T-cell (primary cell): ENCODE measurements at regions not wholly inside any gene's neighbourhood (a gene's known extent, or its start where the extent isn't known, plus 50 kb on each side); places are given as distances from the start of the nearest gene placed in this dataset.

Experiments used
- ATAC-seq, 4 experiments: fragments of 200-7000 bp in 3 of 4; fragments of 150-1000 bp in 1 of 4; cut with Tn5 transposase; replicated peaks in 1 of 4; 1 replicate in 3 of 4; 2 replicates in 1 of 4; pipeline ENCODE4 v1.10.0; 2021; ENCODE audit warnings: moderate library complexity in 3 of 4, mild to moderate bottlenecking in 2 of 4, moderate number of reproducible peaks in 1 of 4
- CTCF ChIA-PET, 2 donors: fragments of 300-600 bp; sonication (Branson Sonifier 250); formaldehyde crosslinking; loops; one replicate each; lab custom pipeline; 2022; ENCODE audit warnings: antibody characterized with exemption in 2 of 2; lab: Charles Lee
- POLR2A ChIA-PET, 2 donors: fragments of 300-600 bp; sonication (Branson Sonifier 250); formaldehyde crosslinking; loops; one replicate each; lab custom pipeline; 2022; ENCODE audit warnings: antibody characterized with exemption in 2 of 2; lab: Charles Lee
- DNase-seq, 35 experiments: peaks; one replicate each; pipeline versions ENCODE4 v3.0.0 to v3.0.0-alpha.2; 2013 to 2023
- H3K27ac ChIP-seq: one replicate; pipeline ENCODE4 v1.5.1; 2013; ENCODE audit warnings: low read length
- H3K27me3 ChIP-seq, 2 experiments: replicated peaks in 1 of 2; 1 replicate in 1 of 2; 2 replicates in 1 of 2; pipeline versions ENCODE4 v1.6.1 to v1.7.0; 2013; ENCODE audit warnings: low read length in 1 of 2, mixed read lengths in 1 of 2; ENCODE audit not compliant: control insufficient read depth in 2 of 2, insufficient read depth in 2 of 2; ENCODE audit errors: extremely low read depth in 1 of 2
- H3K36me3 ChIP-seq, 2 donors: 1 replicate in 1 of 2; 2 replicates in 1 of 2; pipeline versions ENCODE4 v1.6.1 to v1.7.0; 2013; ENCODE audit warnings: low read length in 1 of 2; ENCODE audit not compliant: control insufficient read depth in 2 of 2, insufficient read depth in 1 of 2; ENCODE audit errors: extremely low read depth in 1 of 2
- H3K4me1 ChIP-seq, 2 experiments: 1 replicate in 1 of 2; 2 replicates in 1 of 2; pipeline versions ENCODE4 v1.6.1 to v1.7.0; 2013; ENCODE audit warnings: low read length in 2 of 2, mixed read lengths in 1 of 2; ENCODE audit not compliant: insufficient read depth in 2 of 2, control insufficient read depth in 1 of 2; ENCODE audit errors: extremely low read depth in 1 of 2
- H3K4me3 ChIP-seq, 2 donors: 1 replicate in 1 of 2; 2 replicates in 1 of 2; pipeline versions ENCODE4 v1.5.1 to v1.7.0; 2013; ENCODE audit warnings: mild to moderate bottlenecking in 2 of 2, low read length in 1 of 2, moderate library complexity in 1 of 2; ENCODE audit not compliant: control insufficient read depth in 1 of 2; ENCODE audit errors: extremely low read depth in 1 of 2
- H3K9me3 ChIP-seq: 2 replicates; pipeline ENCODE4 v1.7.0; 2013
- H3K27ac Mint-ChIP-seq, 2 donors: one replicate each; pipeline ENCODE4 v1.8.0; 2020 to 2021; ENCODE audit warnings: mild to moderate bottlenecking in 2 of 2, mixed read lengths in 2 of 2
- H3K27me3 Mint-ChIP-seq, 2 donors: one replicate each; pipeline ENCODE4 v1.8.0; 2021 to 2022; ENCODE audit warnings: mixed read lengths in 2 of 2
- H3K36me3 Mint-ChIP-seq: one replicate; pipeline ENCODE4 v1.8.0; 2021; ENCODE audit warnings: mixed read lengths
- H3K4me1 Mint-ChIP-seq, 3 donors: one replicate each; pipeline ENCODE4 v1.8.0; 2020 to 2022; ENCODE audit warnings: mixed read lengths in 3 of 3, mild to moderate bottlenecking in 1 of 3
- H3K4me3 Mint-ChIP-seq, 3 donors: one replicate each; pipeline ENCODE4 v1.8.0; 2020 to 2022; ENCODE audit warnings: mild to moderate bottlenecking in 3 of 3, mixed read lengths in 3 of 3, moderate library complexity in 3 of 3
- H3K9me3 Mint-ChIP-seq, 3 donors: one replicate each; pipeline ENCODE4 v1.8.0; 2020 to 2022; ENCODE audit warnings: mixed read lengths in 3 of 3
- WGBS: methylation state at CpG from one replicate; pipeline ENCODE4 v1.1.5; 2013; ENCODE audit warnings: missing lambda C conversion rate; ENCODE audit not compliant: insufficient coverage; 5-methylcytosine and 5-hydroxymethylcytosine counted together

- H3K9me3 Mint-ChIP-seq: peaks cover 13 to 31% (median 28%) of the 10 kb centered on the region in 3 donors
- no peaks in the 10 kb centered on the region for H3K4me1 Mint-ChIP-seq
- H3K36me3 ChIP-seq: no peaks in the 10 kb centered on the region
- no peak for ATAC-seq
- no peaks in the 10 kb centered on the region for H3K27me3 Mint-ChIP-seq
- no peak overlapping the region for H3K4me3 ChIP-seq
- no peak overlapping the region for H3K4me3 Mint-ChIP-seq
- H3K4me1 ChIP-seq: no peaks in the 10 kb centered on the region
- CTCF ChIA-PET: no interaction called here
- H3K27me3 ChIP-seq: no peaks in the 10 kb centered on the region
- H3K36me3 Mint-ChIP-seq: no peaks in the 10 kb centered on the region
- WGBS: no CpG with 5 or more reads among the region's 2 CpGs
- no peaks in the 10 kb centered on the region for H3K9me3 ChIP-seq
- no peak for DNase-seq
- H3K27ac ChIP-seq: no peak overlapping the region
- POLR2A ChIA-PET: no interaction called here
- H3K27ac Mint-ChIP-seq: no peak overlapping the region
Observed at GRCh38 chr6:68256391-68256790, 378.7 kb upstream of the ADGRB3 start.

DNA sequence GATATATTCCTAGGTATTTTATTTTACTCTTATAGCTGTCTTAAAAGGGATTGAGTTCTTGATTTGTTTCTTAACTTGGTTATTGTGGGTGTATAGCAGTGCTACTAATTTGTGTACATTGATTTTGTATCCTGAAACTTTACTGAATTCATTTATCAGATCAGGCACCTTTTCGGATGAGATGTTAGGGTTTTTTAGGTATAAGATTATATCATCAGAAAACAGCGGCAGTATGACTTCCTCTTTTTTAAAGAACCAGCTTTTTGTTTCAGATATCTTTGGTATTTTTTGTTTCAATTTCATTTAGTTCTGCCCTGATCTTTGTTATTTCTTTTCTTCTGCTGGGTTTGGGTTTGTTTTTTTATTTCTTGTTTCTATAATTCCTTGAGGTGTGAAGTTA lies 382.4 kb upstream of the ADGRB3 start:
- Mint-ChIP-seq H3K27me3 (no peaks in the 10 kb centered on the region), H3K27ac (no peak overlapping the region), H3K4me1 (no peaks in the 10 kb centered on the region), H3K4me3 (no peak overlapping the region), H3K36me3 (no peaks in the 10 kb centered on the region), H3K9me3 (peaks cover 14 to 39% (median 21%) of the 10 kb centered on the region in 3 donors)
- no peaks in the 10 kb centered on the region for H3K27me3 ChIP-seq
- H3K4me1 ChIP-seq: no peaks in the 10 kb centered on the region
- H3K9me3 ChIP-seq: no peaks in the 10 kb centered on the region
- no CpG with 5 or more reads among the region's 2 CpGs for WGBS
- ChIA-PET POLR2A (no interaction called here), CTCF (no interaction called here)
- H3K27ac ChIP-seq: no peak overlapping the region
- DNase-seq: no peak
- ATAC-seq: no peak
- H3K4me3 ChIP-seq: no peak overlapping the region
- H3K36me3 ChIP-seq: no peaks in the 10 kb centered on the region

- ATAC-seq (no peak), DNase-seq (no peak)
- ChIA-PET POLR2A (no interaction called here), CTCF (no interaction called here)
- peaks cover 9 to 30% (median 12%) of the 10 kb centered on the region in 3 donors for H3K9me3 Mint-ChIP-seq
- H3K4me3 Mint-ChIP-seq: no peak overlapping the region
- no peaks in the 10 kb centered on the region for H3K36me3 ChIP-seq
- H3K27me3 Mint-ChIP-seq: no peaks in the 10 kb centered on the region
- no peaks in the 10 kb centered on the region for H3K4me1 ChIP-seq
- H3K36me3 Mint-ChIP-seq: no peaks in the 10 kb centered on the region
- 80% methylated on average over 1 of the region's 4 CpGs for WGBS
- no peak overlapping the region for H3K27ac ChIP-seq
- H3K9me3 ChIP-seq: no peaks in the 10 kb centered on the region
- H3K4me3 ChIP-seq: no peak overlapping the region
- no peaks in the 10 kb centered on the region for H3K4me1 Mint-ChIP-seq
- no peak overlapping the region for H3K27ac Mint-ChIP-seq
- H3K27me3 ChIP-seq: no peaks in the 10 kb centered on the region
Observed at GRCh38 chr6:68247782-68248181, 387.3 kb upstream of the ADGRB3 start.

GRCh38 chr6:68240726-68241125 lies 394.4 kb upstream of the ADGRB3 start:
- Mint-ChIP-seq H3K27ac (no peak overlapping the region), H3K9me3 (peaks cover 0 to 6% (median 4%) of the 10 kb centered on the region in 3 donors)
- DNase-seq: no peak

GRCh38 chr6:68239034-68239433 lies 396.0 kb upstream of the ADGRB3 start:
- Mint-ChIP-seq H3K9me3 (peaks cover 0 to 6% (median 0%) of the 10 kb centered on the region in 3 donors), H3K4me3 (no peak overlapping the region), H3K27me3 (no peaks in the 10 kb centered on the region), H3K36me3 (no peaks in the 10 kb centered on the region), H3K4me1 (no peaks in the 10 kb centered on the region), H3K27ac (no peak overlapping the region)
- ChIA-PET CTCF (interaction anchor here in 1 of 2 donors (0.6 kb wide), 1 partner anchor 133 kb away, joined by 3 read pairs; no protein-coding TSS in a partner anchor), POLR2A (interaction anchor here in 1 of 2 donors (0.5 kb wide), 1 partner anchor 31 kb away, joined by 3 read pairs; no protein-coding TSS in a partner anchor)
- H3K4me1 ChIP-seq: no peaks in the 10 kb centered on the region
- ATAC-seq (no peak), DNase-seq (no peak)
- no CpG with 5 or more reads among the region's 2 CpGs for WGBS
- H3K9me3 ChIP-seq: no peaks in the 10 kb centered on the region
- no peak overlapping the region for H3K27ac ChIP-seq
- H3K4me3 ChIP-seq: no peak overlapping the region
- no peaks in the 10 kb centered on the region for H3K27me3 ChIP-seq
- H3K36me3 ChIP-seq: no peaks in the 10 kb centered on the region

More at GRCh38 chr6:68240726-68241125, 394.4 kb upstream of the ADGRB3 start:
- Mint-ChIP-seq H3K36me3 (no peaks in the 10 kb centered on the region), H3K27me3 (no peaks in the 10 kb centered on the region), H3K4me1 (no peaks in the 10 kb centered on the region), H3K4me3 (no peak overlapping the region)
- Histone ChIP-seq H3K9me3 (no peaks in the 10 kb centered on the region), H3K4me3 (no peak overlapping the region), H3K27me3 (no peaks in the 10 kb centered on the region), H3K4me1 (no peaks in the 10 kb centered on the region), H3K36me3 (no peaks in the 10 kb centered on the region), H3K27ac (no peak overlapping the region)
- CTCF ChIA-PET: no interaction called here
- no peak for ATAC-seq
- POLR2A ChIA-PET: no interaction called here

DNA sequence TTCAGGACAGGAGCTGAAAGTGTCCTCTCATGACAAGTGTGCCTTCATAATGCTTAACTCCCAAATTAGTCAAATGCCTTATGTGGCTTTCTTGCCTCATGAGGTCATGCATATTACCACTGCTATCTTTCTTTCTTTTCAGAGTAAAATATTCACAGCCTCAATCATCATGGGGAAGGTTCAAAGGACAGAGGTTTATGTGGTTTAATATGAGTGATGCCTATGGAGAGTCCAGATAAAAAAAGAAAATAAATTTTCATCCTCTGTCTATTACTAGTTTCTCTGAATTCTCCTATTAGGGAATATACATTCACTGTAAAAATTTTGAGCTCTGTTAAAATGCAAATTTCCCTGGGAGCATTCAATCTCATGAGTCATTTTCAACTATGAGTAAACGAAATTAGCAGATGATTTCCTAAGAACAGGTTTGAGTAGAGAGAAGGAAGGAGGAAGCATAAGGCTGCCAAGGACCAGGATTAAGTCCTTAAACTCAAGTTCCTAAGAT lies 396.9 kb upstream of the ADGRB3 start:
- no peaks in the 10 kb centered on the region for H3K4me1 Mint-ChIP-seq
- no peak overlapping the region for H3K27ac Mint-ChIP-seq
- DNase-seq (no peak), ATAC-seq (no peak)
- H3K4me3 ChIP-seq: no peak overlapping the region
- no CpG with 5 or more reads among the region's 1 CpG for WGBS
- no peaks in the 10 kb centered on the region for H3K27me3 ChIP-seq
- H3K4me3 Mint-ChIP-seq: no peak overlapping the region
- H3K27ac ChIP-seq: no peak overlapping the region
- no peaks in the 10 kb centered on the region for H3K9me3 ChIP-seq
- peaks cover 0 to 6% (median 4%) of the 10 kb centered on the region in 3 donors for H3K9me3 Mint-ChIP-seq
- no peaks in the 10 kb centered on the region for H3K27me3 Mint-ChIP-seq
- POLR2A ChIA-PET: no interaction called here
- no peaks in the 10 kb centered on the region for H3K36me3 Mint-ChIP-seq
- no peaks in the 10 kb centered on the region for H3K36me3 ChIP-seq
- CTCF ChIA-PET: no interaction called here
- H3K4me1 ChIP-seq: no peaks in the 10 kb centered on the region

DNA sequence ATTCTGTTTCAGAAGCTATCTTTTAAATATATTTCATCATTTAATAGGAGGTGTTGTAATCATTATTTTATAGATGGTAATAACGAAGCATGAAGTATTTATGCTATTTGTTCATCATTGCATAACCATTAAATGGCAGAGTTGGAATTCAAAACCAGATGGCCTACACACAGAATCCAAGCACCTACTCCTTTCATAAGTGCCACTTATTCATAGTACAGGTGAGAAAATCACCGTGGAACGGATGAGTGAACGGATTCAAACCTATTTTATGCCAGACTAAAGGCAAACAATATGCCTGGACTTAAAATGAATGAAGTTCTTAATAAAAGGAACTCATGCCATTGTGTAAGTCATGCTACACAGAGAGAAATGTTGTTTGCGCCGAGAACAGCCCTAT lies 397.9 kb upstream of the ADGRB3 start:
- no peak overlapping the region for H3K27ac Mint-ChIP-seq
- H3K4me1 Mint-ChIP-seq: no peaks in the 10 kb centered on the region
- no peaks in the 10 kb centered on the region for H3K36me3 Mint-ChIP-seq
- H3K9me3 Mint-ChIP-seq: peaks cover 0 to 4% (median 4%) of the 10 kb centered on the region in 3 donors
- no peaks in the 10 kb centered on the region for H3K27me3 Mint-ChIP-seq
- DNase-seq (no peak), ATAC-seq (no peak)
- POLR2A ChIA-PET: no interaction called here
- H3K36me3 ChIP-seq: no peaks in the 10 kb centered on the region
- WGBS: 87% methylated on average over 3 of the region's 6 CpGs
- no peaks in the 10 kb centered on the region for H3K9me3 ChIP-seq
- H3K4me3 ChIP-seq: no peak overlapping the region
- H3K4me1 ChIP-seq: no peaks in the 10 kb centered on the region
- no peak overlapping the region for H3K27ac ChIP-seq
- H3K27me3 ChIP-seq: no peaks in the 10 kb centered on the region
- H3K4me3 Mint-ChIP-seq: no peak overlapping the region
- CTCF ChIA-PET: no interaction called here
